AG04450 (cell line): ENCODE measurements at regions not wholly inside any gene's neighbourhood (a gene's known extent, or its start where the extent isn't known, plus 50 kb on each side); places are given as distances from the start of the nearest gene placed in this dataset.

ENCODE experiments used
- CTCF ChIA-PET: fragments of 300-600, 350-600 bp; formaldehyde crosslinking; extraction: SDS; loops from one replicate; lab custom pipeline; 2022; ENCODE audit warnings: antibody characterized with exemption, inconsistent platforms; lab: Charles Lee
- POLR2A ChIA-PET: fragments of 350-600 bp; formaldehyde crosslinking; extraction: SDS; loops from one replicate; lab custom pipeline; 2021; ENCODE audit warnings: antibody characterized with exemption, inconsistent platforms; lab: Yijun Ruan, JAX
- DNase-seq: peaks from one replicate; pipeline ENCODE4 v3.0.0-alpha.2; 2011; ENCODE audit warnings: low read depth, low spot score
- H3K27ac ChIP-seq: one replicate; pipeline ENCODE4 v1.5.1; 2012; ENCODE audit warnings: low read depth, low read length, control low read depth
- H3K27me3 ChIP-seq: one replicate; pipeline ENCODE4 v1.6.0; 2012; ENCODE audit warnings: low read length; ENCODE audit not compliant: control insufficient read depth, insufficient read depth
- H3K4me3 ChIP-seq: 2 replicates; pipeline ENCODE4 v1.5.1; 2011; ENCODE audit warnings: mild to moderate bottlenecking, low read depth, low read length, control low read depth
- H3K9me3 ChIP-seq: 2 replicates; pipeline ENCODE4 v1.5.1; 2012; ENCODE audit warnings: low read length; ENCODE audit not compliant: control insufficient read depth, insufficient read depth
- CTCF ChIP-seq: IDR thresholded peaks from 2 replicates; pipeline ENCODE4 v1.5.1; 2011; ENCODE audit warnings: low read depth, low read length, control low read depth, inconsistent platforms

- TF ChIP-seq CTCF = no peak
- no peak for DNase-seq
- Histone ChIP-seq H3K4me3 (no peak overlapping the region), H3K9me3 (no peaks in the 10 kb centered on the region), H3K27me3 (no peaks in the 10 kb centered on the region), H3K27ac (no peak overlapping the region)
- POLR2A ChIA-PET = no interaction called here
- CTCF ChIA-PET = no interaction called here
Measured at GRCh38 chr4:187555174-187555573, 440.4 kb upstream of the ZFP42 start.

GRCh38 chr4:187558391-187558790 lies 437.2 kb upstream of the ZFP42 start:
- DNase-seq = no peak
- CTCF ChIA-PET = no interaction called here
- Histone ChIP-seq H3K4me3 (no peak overlapping the region), H3K27ac (no peak overlapping the region), H3K9me3 (no peaks in the 10 kb centered on the region), H3K27me3 (no peaks in the 10 kb centered on the region)
- TF ChIP-seq CTCF = no peak
- POLR2A ChIA-PET = no interaction called here

- H3K9me3 ChIP-seq = no peaks in the 10 kb centered on the region; the same call in 1 of the 2 replicates
- H3K4me3 ChIP-seq = no peak overlapping the region
- ChIA-PET POLR2A (no interaction called here), CTCF (no interaction called here)
- H3K27ac ChIP-seq = no peak overlapping the region
- H3K27me3 ChIP-seq = no peaks in the 10 kb centered on the region
- TF ChIP-seq CTCF = no peak
- DNase-seq = no peak
Measured at GRCh38 chr4:187562345-187562744, 433.2 kb upstream of the ZFP42 start.

- Histone ChIP-seq H3K27me3 (no peaks in the 10 kb centered on the region), H3K27ac (no peak overlapping the region), H3K4me3 (no peak overlapping the region), H3K9me3 (no peaks in the 10 kb centered on the region; the same call in 1 of the 2 replicates)
- DNase-seq = no peak
- CTCF ChIA-PET = no interaction called here
- TF ChIP-seq CTCF = no peak
- POLR2A ChIA-PET = no interaction called here
Measured at GRCh38 chr4:187565416-187565815, 430.2 kb upstream of the ZFP42 start.

GRCh38 chr4:187569871-187570270 lies 425.7 kb upstream of the ZFP42 start:
- CTCF ChIA-PET = no interaction called here
- Histone ChIP-seq H3K9me3 (no peaks in the 10 kb centered on the region; the same call in 1 of the 2 replicates), H3K27ac (no peak overlapping the region), H3K27me3 (no peaks in the 10 kb centered on the region), H3K4me3 (no peak overlapping the region)
- POLR2A ChIA-PET = no interaction called here
- TF ChIP-seq CTCF = no peak
- no peak for DNase-seq
